Thyroid gland (tissue), 4 donors: ENCODE measurements at regions not wholly inside any gene's neighbourhood (a gene's known extent, or its start where the extent isn't known, plus 50 kb on each side); places are given as distances from the start of the nearest gene placed in this dataset.

ENCODE experiments used
- DNase-seq, 2 donors: peaks; one replicate each; pipeline ENCODE4 v3.0.0-alpha.2; 2019
- H3K27ac ChIP-seq, 3 donors: fragments of 200-600 bp; sonication (generic); 1 replicate in 2 of 3; 2 replicates in 1 of 3; pipeline ENCODE4 v1.5.1; 2016 to 2019; ENCODE audit warnings: mild to moderate bottlenecking in 1 of 3, moderate library complexity in 1 of 3
- H3K27me3 ChIP-seq: fragments of 200-600 bp; sonication (generic); one replicate; pipeline ENCODE4 v1.5.1; 2019
- H3K36me3 ChIP-seq, 2 donors: fragments of 200-600 bp; sonication (generic); one replicate each; pipeline ENCODE4 v1.5.1; 2016 to 2019
- H3K4me1 ChIP-seq, 2 donors: fragments of 200-600 bp; sonication (generic); one replicate each; pipeline ENCODE4 v1.5.1; 2017 to 2019
- H3K4me3 ChIP-seq, 3 donors: fragments of 200-600 bp; sonication (generic); replicated peaks in 1 of 3; 1 replicate in 2 of 3; 2 replicates in 1 of 3; pipeline ENCODE4 v1.5.1; 2016; ENCODE audit warnings: mild to moderate bottlenecking in 1 of 3
- H3K9me3 ChIP-seq: fragments of 200-600 bp; sonication (generic); one replicate; pipeline ENCODE4 v1.5.1; 2017
- CTCF ChIP-seq, 6 experiments: fragments of 200-600 bp in 3 of 6; fragments of 450-650 bp in 3 of 6; sonication (generic) in 3 of 6; IDR thresholded peaks; one replicate each; pipeline ENCODE4 v1.5.1; 2016 to 2019; ENCODE audit warnings: antibody characterized with exemption in 6 of 6, mild to moderate bottlenecking in 2 of 6, inconsistent platforms in 1 of 6, moderate library complexity in 1 of 6
- POLR2A ChIP-seq, 2 donors: fragments of 450-650 bp; IDR thresholded peaks; one replicate each; pipeline ENCODE4 v1.6.1; 2017; ENCODE audit warnings: antibody characterized with exemption in 2 of 2, mild to moderate bottlenecking in 2 of 2, moderate library complexity in 1 of 2
- WGBS, 2 donors: methylation state at CpG; one replicate each; pipeline ENCODE4 v1.1.5; 2017; 5-methylcytosine and 5-hydroxymethylcytosine counted together
- intact Hi-C: fragments of 100-400 bp; cut with DNase I; formaldehyde crosslinking; loops from one replicate; pipeline ENCODE4 v1.15.1; 2023

GRCh38 chr9:129361196-129361595 is 183.1 kb upstream of the IER5L start:
- H3K4me3 ChIP-seq, result no peak overlapping the region
- H3K27me3 ChIP-seq, result no peaks in the 10 kb centered on the region
- no peak overlapping the region for H3K27ac ChIP-seq
- WGBS, 2 donors, result 89 to 94% methylated on average over 21 of the region's 21 CpGs
- intact Hi-C loops, result no loop called here
- H3K4me1 ChIP-seq, result no peaks in the 10 kb centered on the region
- no peak for TF ChIP-seq POLR2A (IDR thresholded peaks at IDR 0.05)
- TF ChIP-seq CTCF (IDR thresholded peaks at IDR 0.05), result no peak
- no peak for DNase-seq
- no peaks in the 10 kb centered on the region for H3K9me3 ChIP-seq
- H3K36me3 ChIP-seq, result no peaks in the 10 kb centered on the region

DNA sequence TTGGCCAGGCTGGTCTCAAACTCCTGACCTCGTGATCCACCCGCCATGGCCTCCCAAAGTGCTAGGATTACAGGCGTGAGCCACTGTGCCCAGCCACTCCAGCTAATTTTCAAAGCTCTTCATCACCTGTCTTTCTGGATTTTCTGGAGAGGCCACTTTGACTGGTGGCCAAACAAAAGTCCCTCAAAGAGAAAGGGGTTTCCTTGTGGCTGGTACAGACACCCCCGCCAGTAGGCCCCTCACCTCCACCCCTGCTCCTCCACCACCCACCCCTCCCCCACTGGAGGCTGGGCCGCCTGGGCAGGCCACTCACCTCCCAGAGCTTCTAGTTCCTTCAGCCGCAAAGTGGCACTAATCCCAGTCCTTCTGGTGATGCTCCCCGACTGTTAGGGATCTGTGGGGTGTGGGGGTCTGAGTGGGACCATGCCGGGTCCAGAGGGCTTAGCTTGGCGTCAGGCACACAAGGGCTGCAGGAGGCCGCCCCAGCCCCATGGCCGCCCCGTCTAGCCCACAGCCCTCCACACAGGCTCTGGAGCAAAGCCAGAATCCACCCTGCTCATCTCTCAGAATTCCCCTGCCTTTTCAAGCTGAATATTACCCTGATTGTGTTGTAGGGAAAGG is 182.0 kb upstream of the IER5L start:
- TF ChIP-seq CTCF (IDR thresholded peaks at IDR 0.05), result no peak
- TF ChIP-seq POLR2A (IDR thresholded peaks at IDR 0.05), result no peak
- no peaks in the 10 kb centered on the region for H3K36me3 ChIP-seq
- intact Hi-C loops, result no loop called here

DNA sequence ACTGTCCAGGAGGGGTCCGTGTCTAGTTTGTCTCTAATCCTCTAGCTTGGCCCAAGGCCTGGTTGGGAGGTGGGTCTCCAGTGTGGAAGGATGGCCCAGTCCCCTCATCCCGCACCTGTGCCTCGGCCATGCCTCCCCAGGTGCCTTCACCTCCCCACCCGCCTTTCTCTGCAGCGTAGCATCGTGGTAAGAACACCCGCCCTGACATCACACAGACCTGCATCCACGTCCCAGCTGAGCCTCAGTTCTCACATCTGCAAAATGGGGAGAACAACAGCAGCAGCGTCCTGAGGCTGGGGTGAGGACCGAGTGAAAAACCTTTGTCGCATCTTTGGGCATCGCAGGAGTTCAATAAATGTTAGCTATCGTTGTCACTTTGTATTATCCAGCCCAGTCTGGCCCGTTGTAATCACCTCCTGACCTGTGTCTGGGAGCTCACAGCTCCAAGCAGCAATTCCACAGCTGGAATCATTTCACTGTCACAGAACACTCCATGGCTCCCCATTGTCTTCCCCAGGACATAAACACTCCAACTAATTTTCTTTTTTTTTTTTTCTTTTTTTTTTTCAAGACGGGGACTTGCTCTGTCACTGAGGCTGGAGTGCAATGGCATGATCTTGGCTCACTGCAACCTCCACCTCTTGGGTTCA is 181.2 kb upstream of the IER5L start:
- Histone ChIP-seq H3K4me1 (no peaks in the 10 kb centered on the region), H3K27ac (no peak overlapping the region), H3K9me3 (no peaks in the 10 kb centered on the region), H3K36me3 (no peaks in the 10 kb centered on the region), H3K27me3 (no peaks in the 10 kb centered on the region), H3K4me3 (no peak overlapping the region)
- WGBS, 2 donors, result 89 to 90% methylated on average over 14 to 15 of the region's 15 CpGs
- intact Hi-C loops, result no loop called here
- DNase-seq, result no peak
- TF ChIP-seq POLR2A (IDR thresholded peaks at IDR 0.05) (no peak), CTCF (IDR thresholded peaks at IDR 0.05) (no peak)

More for the DNA sequence above, 182.0 kb upstream of the IER5L start:
- Histone ChIP-seq H3K27me3 (no peaks in the 10 kb centered on the region), H3K9me3 (no peaks in the 10 kb centered on the region), H3K4me3 (no peak overlapping the region), H3K4me1 (no peaks in the 10 kb centered on the region), H3K27ac (no peak overlapping the region)
- no peak for DNase-seq
- 47 to 49% methylated on average over 9 to 12 of the region's 12 CpGs for WGBS, 2 donors

DNA sequence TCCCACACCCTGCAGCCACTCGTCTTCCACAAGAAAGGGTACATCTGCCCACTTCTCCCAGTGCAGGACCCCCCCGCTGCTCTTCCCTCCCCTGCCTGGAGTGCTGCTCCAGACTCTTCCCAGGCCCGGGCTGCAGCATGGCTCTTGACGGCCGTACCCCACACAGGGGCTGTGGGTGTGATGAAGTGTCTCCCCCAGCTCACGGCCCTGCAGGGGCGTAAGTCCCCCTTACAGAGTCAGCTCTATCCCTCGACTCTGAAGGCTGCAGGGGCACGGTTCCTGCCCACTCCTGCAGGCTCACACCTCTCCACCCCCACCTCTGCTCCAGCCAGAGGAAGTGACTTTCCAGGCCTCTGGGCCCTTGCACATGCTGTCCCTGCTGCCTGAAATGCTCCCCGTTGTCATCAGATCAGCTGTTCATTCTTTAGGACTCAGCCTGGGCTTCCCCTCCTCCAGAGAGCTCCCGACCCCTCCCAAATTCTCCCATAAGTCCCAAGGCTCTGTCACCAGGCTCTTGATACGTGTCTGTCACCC is 180.6 kb upstream of the IER5L start:
- no peak overlapping the region for H3K27ac ChIP-seq
- H3K4me1 ChIP-seq, result no peaks in the 10 kb centered on the region
- H3K4me3 ChIP-seq, result no peak overlapping the region
- no peaks in the 10 kb centered on the region for H3K9me3 ChIP-seq
- TF ChIP-seq POLR2A (IDR thresholded peaks at IDR 0.05), result no peak
- TF ChIP-seq CTCF (IDR thresholded peaks at IDR 0.05), result no peak
- no peak for DNase-seq
- H3K36me3 ChIP-seq, result no peaks in the 10 kb centered on the region
- WGBS, 2 donors, result 72 to 73% methylated on average over 12 of the region's 12 CpGs
- H3K27me3 ChIP-seq, result no peaks in the 10 kb centered on the region
- intact Hi-C loops, result no loop called here

DNA sequence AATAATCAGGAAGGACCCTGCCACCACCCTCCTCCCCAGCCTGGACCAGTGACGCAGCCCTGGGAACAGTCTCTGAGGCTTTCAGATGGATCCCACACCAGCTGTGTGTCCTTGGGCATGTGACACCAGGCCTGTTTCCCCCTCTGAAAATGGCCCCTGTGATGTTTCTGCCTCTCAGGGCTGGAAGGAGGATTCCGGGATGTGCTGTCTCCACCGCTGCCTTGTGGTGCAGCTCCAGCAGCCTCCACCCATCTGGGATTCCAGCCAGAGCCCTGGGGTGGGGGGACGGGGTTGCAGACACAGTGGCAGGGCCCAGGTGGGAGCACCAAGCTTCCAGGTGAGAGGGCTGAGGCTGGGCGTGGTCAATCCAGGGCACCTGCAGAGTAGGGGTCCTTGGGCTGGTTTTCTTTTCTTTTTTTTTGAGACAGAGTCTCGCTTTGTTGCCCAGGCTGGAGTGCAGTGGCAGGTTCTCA is 179.7 kb upstream of the IER5L start:
- 73 to 100% methylated on average over 1 to 3 of the region's 6 CpGs for WGBS, 2 donors
- intact Hi-C loops, result no loop called here
- Histone ChIP-seq H3K4me3 (no peak overlapping the region), H3K9me3 (no peaks in the 10 kb centered on the region), H3K27ac (no peak overlapping the region), H3K4me1 (peaks cover 0 to under 1% of the 10 kb centered on the region in 2 donors), H3K36me3 (no peaks in the 10 kb centered on the region), H3K27me3 (no peaks in the 10 kb centered on the region)
- TF ChIP-seq CTCF (IDR thresholded peaks at IDR 0.05), result no peak
- TF ChIP-seq POLR2A (IDR thresholded peaks at IDR 0.05), result no peak
- DNase-seq, result no peak
